IMR-90 (cell line): ENCODE measurements at regions not wholly inside any gene's neighbourhood (a gene's known extent, or its start where the extent isn't known, plus 50 kb on each side); places are given as distances from the start of the nearest gene placed in this dataset.

Experiments used
- ATAC-seq: fragments of 200-7000 bp; cut with Tn5 transposase; 2 replicates; pipeline ENCODE4 v1.9.1; 2020; ENCODE audit warnings: low read depth, mild to moderate bottlenecking, moderate library complexity
- BruUV-seq: library from RNA; stranded (reverse); fragments of 400-500 nt; replicated peaks from 2 replicates; lab custom pipeline; 2021; lab: Mats Ljungman, UMichigan
- CTCF ChIA-PET: fragments of 300-600 bp; formaldehyde crosslinking; extraction: SDS; loops from one replicate; lab custom pipeline; 2021; ENCODE audit warnings: antibody characterized with exemption; lab: Yijun Ruan, JAX
- POLR2A ChIA-PET: fragments of 300-600 bp; sonication (Branson Sonifier 250); formaldehyde crosslinking; loops from one replicate; lab custom pipeline; 2022; ENCODE audit warnings: antibody characterized with exemption; ENCODE audit not compliant: unreplicated experiment; lab: Charles Lee
- DNase-seq: peaks from one replicate; pipeline ENCODE4 v3.0.0; 2013
- H2AFZ ChIP-seq: replicated peaks from 2 replicates; pipeline ENCODE3; 2013; ENCODE audit warnings: low read length, mild to moderate bottlenecking; ENCODE audit not compliant: poor library complexity
- H2AK5ac ChIP-seq: 2 replicates; pipeline ENCODE4 v1.6.1; 2013; ENCODE audit warnings: low read depth, low read length, inconsistent platforms
- H2AK9ac ChIP-seq: replicated peaks from 2 replicates; pipeline ENCODE3; 2013; ENCODE audit warnings: mild to moderate bottlenecking, low read depth, low read length, moderate library complexity; ENCODE audit not compliant: poor library complexity
- H2BK120ac ChIP-seq: 2 replicates; pipeline ENCODE4 v1.6.1; 2013; ENCODE audit warnings: low read depth, low read length, inconsistent platforms
- H2BK15ac ChIP-seq: 3 replicates; pipeline ENCODE4 v1.6.1; 2013; ENCODE audit warnings: low read depth, low read length, inconsistent platforms
- H2BK20ac ChIP-seq: 2 replicates; pipeline ENCODE4 v1.6.1; 2013; ENCODE audit warnings: low read depth, mild to moderate bottlenecking, inconsistent platforms, low read length, moderate library complexity
- H2BK5ac ChIP-seq: 2 replicates; pipeline ENCODE4 v1.6.1; 2013; ENCODE audit warnings: mild to moderate bottlenecking, low read depth, low read length, inconsistent platforms; ENCODE audit not compliant: poor library complexity, severe bottlenecking
- H3K14ac ChIP-seq: replicated peaks from 2 replicates; pipeline ENCODE4 v1.6.1; 2013; ENCODE audit warnings: low read depth, low read length, inconsistent platforms
- H3K18ac ChIP-seq: 2 replicates; pipeline ENCODE4 v1.6.1; 2013; ENCODE audit warnings: low read depth, low read length, control low read depth
- H3K23ac ChIP-seq: 2 replicates; pipeline ENCODE4 v1.6.1; 2013; ENCODE audit warnings: low read depth, low read length, inconsistent platforms
- H3K27ac ChIP-seq: 2 replicates; pipeline ENCODE4 v1.5.1; 2013; ENCODE audit warnings: mild to moderate bottlenecking, control low read depth, low read length; ENCODE audit not compliant: insufficient read depth
- H3K27me3 ChIP-seq: 2 replicates; pipeline ENCODE4 v1.6.1; 2013; ENCODE audit warnings: low read length; ENCODE audit not compliant: control insufficient read depth, insufficient read depth
- H3K36me3 ChIP-seq: 2 replicates; pipeline ENCODE4 v1.6.1; 2013; ENCODE audit warnings: low read length, mixed read lengths; ENCODE audit not compliant: control insufficient read depth, insufficient read depth
- H3K4ac ChIP-seq: 2 replicates; pipeline ENCODE4 v1.6.1; 2013; ENCODE audit warnings: low read depth, low read length, inconsistent platforms
- H3K4me1 ChIP-seq: 2 replicates; pipeline ENCODE4 v1.6.1; 2013; ENCODE audit warnings: low read length, mixed read lengths; ENCODE audit not compliant: control insufficient read depth, insufficient read depth
- H3K4me2 ChIP-seq: 2 replicates; pipeline ENCODE4 v1.6.1; 2013; ENCODE audit warnings: low read depth, mild to moderate bottlenecking, control low read depth, low read length, moderate library complexity
- H3K4me3 ChIP-seq: 2 replicates; pipeline ENCODE4 v1.5.1; 2013; ENCODE audit warnings: low read depth, mild to moderate bottlenecking, control low read depth, low read length, moderate library complexity; ENCODE audit not compliant: insufficient read depth
- H3K56ac ChIP-seq: 2 replicates; pipeline ENCODE4 v1.6.1; 2013; ENCODE audit warnings: low read length, inconsistent platforms; ENCODE audit not compliant: insufficient read depth; ENCODE audit errors: extremely low read depth
- H3K79me1 ChIP-seq, 2 experiments: 2 replicates each; pipeline ENCODE4 v1.6.1; 2013; ENCODE audit warnings: low read length in 2 of 2, inconsistent platforms in 1 of 2, low read depth in 1 of 2
- H3K9ac ChIP-seq: 2 replicates; pipeline ENCODE4 v1.6.1; 2013; ENCODE audit warnings: low read depth, low read length, control low read depth
- H3K9me1 ChIP-seq: 2 replicates; pipeline ENCODE4 v1.6.1; 2013; ENCODE audit warnings: low read length, inconsistent platforms; ENCODE audit not compliant: insufficient read depth
- H3K9me3 ChIP-seq: 2 replicates; pipeline ENCODE4 v1.6.1; 2013; ENCODE audit warnings: low read length; ENCODE audit not compliant: control insufficient read depth, insufficient read depth
- H4K20me1 ChIP-seq: 2 replicates; pipeline ENCODE4 v1.6.1; 2013; ENCODE audit warnings: low read length, inconsistent platforms; ENCODE audit not compliant: insufficient read depth
- H4K5ac ChIP-seq: 2 replicates; pipeline ENCODE4 v1.6.1; 2013; ENCODE audit warnings: mild to moderate bottlenecking, low read depth, low read length, control low read depth
- H4K8ac ChIP-seq, 2 experiments: 2 replicates each; pipeline ENCODE4 v1.6.1; 2013; ENCODE audit warnings: low read depth in 2 of 2, low read length in 2 of 2, control low read depth in 1 of 2, inconsistent platforms in 1 of 2
- H4K91ac ChIP-seq: 2 replicates; pipeline ENCODE4 v1.6.1; 2013; ENCODE audit warnings: low read depth, low read length, inconsistent platforms; ENCODE audit not compliant: insufficient read depth
- BHLHE40 ChIP-seq: fragments of 150-350 bp; IDR thresholded peaks from 2 replicates; pipeline ENCODE4 v1.6.1; 2016; ENCODE audit warnings: mild to moderate bottlenecking, low read depth, low read length
- CEBPB ChIP-seq: IDR thresholded peaks from 2 replicates; pipeline ENCODE4 v1.6.1; 2012; ENCODE audit warnings: low read depth, low read length, improper control_type of control experiment
- CTCF ChIP-seq: conservative IDR thresholded peaks from 2 replicates; pipeline ENCODE4 v1.5.1; 2012; ENCODE audit warnings: mild to moderate bottlenecking, low read depth, low read length, improper control_type of control experiment
- FOS ChIP-seq: fragments of 150-350 bp; IDR thresholded peaks from 2 replicates; pipeline ENCODE4 v1.6.1; 2016; ENCODE audit warnings: low read depth, low read length
- MAFK ChIP-seq: IDR thresholded peaks from 2 replicates; pipeline ENCODE4 v1.6.1; 2012; ENCODE audit warnings: low read depth, low read length, improper control_type of control experiment
- MAZ ChIP-seq: IDR thresholded peaks from 2 replicates; pipeline ENCODE4 v1.6.1; 2012; ENCODE audit warnings: low read depth, mild to moderate bottlenecking, low read length, improper control_type of control experiment, moderate library complexity, borderline replicate concordance
- MXI1 ChIP-seq: IDR thresholded peaks from 2 replicates; pipeline ENCODE4 v1.6.1; 2012; ENCODE audit warnings: low read depth, mild to moderate bottlenecking, low read length, moderate library complexity, borderline replicate concordance
- NFE2L2 ChIP-seq: fragments of 150-350 bp; IDR thresholded peaks from 2 replicates; pipeline ENCODE4 v1.6.1; 2016; ENCODE audit warnings: low read depth, mild to moderate bottlenecking, low read length
- POLR2A ChIP-seq: IDR thresholded peaks from 2 replicates; pipeline ENCODE4 v1.6.1; 2012; ENCODE audit warnings: mild to moderate bottlenecking, low read depth, low read length
- RAD21 ChIP-seq: IDR thresholded peaks from 2 replicates; pipeline ENCODE4 v1.6.1; 2012; ENCODE audit warnings: low read length, improper control_type of control experiment
- RCOR1 ChIP-seq: IDR thresholded peaks from 2 replicates; pipeline ENCODE4 v1.6.1; 2012; ENCODE audit warnings: mild to moderate bottlenecking, low read length, improper control_type of control experiment; ENCODE audit not compliant: insufficient replicate concordance
- RFX5 ChIP-seq: IDR thresholded peaks from 2 replicates; pipeline ENCODE4 v1.8.0; 2012; ENCODE audit warnings: low read depth, mild to moderate bottlenecking, low read length, moderate library complexity
- SMC3 ChIP-seq: fragments of 150-350 bp; IDR thresholded peaks from 2 replicates; pipeline ENCODE4 v1.6.1; 2016; ENCODE audit warnings: low read depth, mild to moderate bottlenecking, antibody characterized with exemption, low read length, moderate library complexity
- WGBS, 2 experiments: methylation state at CpG; one replicate each; pipeline versions ENCODE4 v1.1.5 to v1.1.7; 2013; ENCODE audit warnings: missing lambda C conversion rate in 2 of 2; ENCODE audit not compliant: insufficient read length in 1 of 2; ENCODE audit errors: extremely low coverage in 2 of 2; 5-methylcytosine and 5-hydroxymethylcytosine counted together
- dilution Hi-C: fragments of 300-500 bp; cut with HindIII; formaldehyde crosslinking; loops from one replicate; pipeline ENCODE4 v1.14.3; 2018; ENCODE audit warnings: low sequenced_read_pairs; ENCODE audit not compliant: unreplicated experiment
- in situ Hi-C: fragments of 300-500 bp; cut with MboI; formaldehyde crosslinking; loops from 3 replicates; pipeline ENCODE4 v1.14.3; 2019; ENCODE audit warnings: low sequenced_read_pairs, inconsistent platforms, mixed read lengths
- intact Hi-C: fragments of 100-400 bp; cut with micrococcal nuclease; formaldehyde crosslinking; loops from 2 replicates; pipeline ENCODE4 v1.10.0; 2022
- TF ChIP-seq, protein P1 (sequence below): fragments of 150-350 bp; IDR thresholded peaks from 2 replicates; pipeline ENCODE4 v1.6.1; 2017; ENCODE audit warnings: mild to moderate bottlenecking, antibody characterized with exemption, low read length, low read depth
- TF ChIP-seq, protein P2 (sequence below): fragments of 150-350 bp; IDR thresholded peaks from 2 replicates; pipeline ENCODE4 v1.6.1; 2016; ENCODE audit warnings: low read depth, mild to moderate bottlenecking, low read length, moderate library complexity, borderline replicate concordance

- Histone ChIP-seq H3K27ac (no peak overlapping the region), H3K4me3 (no peak overlapping the region), H3K27me3 (no peaks in the 10 kb centered on the region), H3K18ac (no peak overlapping the region), H2BK20ac (no peak overlapping the region), H4K20me1 (no peaks in the 10 kb centered on the region), H2BK5ac (no peak overlapping the region), H3K4ac (no peak overlapping the region), H2AK9ac (no peak overlapping the region), H3K4me2 (no peak overlapping the region), H2BK15ac (no peak overlapping the region), H4K5ac (no peak overlapping the region), H4K8ac (no peak overlapping the region), H2AFZ (no peak overlapping the region), H4K91ac (no peak overlapping the region), H3K23ac (no peak overlapping the region), H3K36me3 (no peaks in the 10 kb centered on the region), H2AK5ac (no peak overlapping the region), H3K4me1 (no peaks in the 10 kb centered on the region), H3K14ac (no peak overlapping the region), H2BK120ac (no peak overlapping the region), H3K9me3 (no peaks in the 10 kb centered on the region), H3K9ac (no peak overlapping the region), H3K79me1 (no peaks in the 10 kb centered on the region), H3K56ac (no peak overlapping the region), H3K9me1 (no peaks in the 10 kb centered on the region)
- DNase-seq (no peak), ATAC-seq (no peak)
- CTCF ChIA-PET: no interaction called here
- POLR2A ChIA-PET: no interaction called here
- dilution Hi-C loops (no loop called here), in situ Hi-C loops (no loop called here), intact Hi-C loops (no loop called here)
- 67% methylated on average over 1 of the region's 1 CpG; no CpG with 5 or more reads in 1 of the 2 experiments for WGBS, 2 experiments
- BruUV-seq: no TSS peak
- no peak for TF ChIP-seq POLR2A
- no peak for TF ChIP-seq MAZ
- no peak for TF ChIP-seq BHLHE40
- TF ChIP-seq RCOR1: no peak
- no peak for TF ChIP-seq MXI1
- no peak for TF ChIP-seq NFE2L2
- TF ChIP-seq CEBPB: no peak
- TF ChIP-seq, protein P1, sequence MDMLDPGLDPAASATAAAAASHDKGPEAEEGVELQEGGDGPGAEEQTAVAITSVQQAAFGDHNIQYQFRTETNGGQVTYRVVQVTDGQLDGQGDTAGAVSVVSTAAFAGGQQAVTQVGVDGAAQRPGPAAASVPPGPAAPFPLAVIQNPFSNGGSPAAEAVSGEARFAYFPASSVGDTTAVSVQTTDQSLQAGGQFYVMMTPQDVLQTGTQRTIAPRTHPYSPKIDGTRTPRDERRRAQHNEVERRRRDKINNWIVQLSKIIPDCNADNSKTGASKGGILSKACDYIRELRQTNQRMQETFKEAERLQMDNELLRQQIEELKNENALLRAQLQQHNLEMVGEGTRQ: no peak
- no peak for TF ChIP-seq CTCF
- TF ChIP-seq SMC3: no peak
- no peak for TF ChIP-seq RAD21
- TF ChIP-seq, protein P2, sequence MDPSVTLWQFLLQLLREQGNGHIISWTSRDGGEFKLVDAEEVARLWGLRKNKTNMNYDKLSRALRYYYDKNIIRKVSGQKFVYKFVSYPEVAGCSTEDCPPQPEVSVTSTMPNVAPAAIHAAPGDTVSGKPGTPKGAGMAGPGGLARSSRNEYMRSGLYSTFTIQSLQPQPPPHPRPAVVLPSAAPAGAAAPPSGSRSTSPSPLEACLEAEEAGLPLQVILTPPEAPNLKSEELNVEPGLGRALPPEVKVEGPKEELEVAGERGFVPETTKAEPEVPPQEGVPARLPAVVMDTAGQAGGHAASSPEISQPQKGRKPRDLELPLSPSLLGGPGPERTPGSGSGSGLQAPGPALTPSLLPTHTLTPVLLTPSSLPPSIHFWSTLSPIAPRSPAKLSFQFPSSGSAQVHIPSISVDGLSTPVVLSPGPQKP: no peak
- TF ChIP-seq RFX5: no peak
- no peak for TF ChIP-seq MAFK
- no peak for TF ChIP-seq FOS
Measured at GRCh38 chr1:219548386-219548785, 64.5 kb downstream of the ZC3H11B start.
